HepG2 (cell line): ENCODE measurements at regions not wholly inside any gene's neighbourhood (a gene's known extent, or its start where the extent isn't known, plus 50 kb on each side); places are given as distances from the start of the nearest gene placed in this dataset.

Experiments
- ATAC-seq: fragments of 200-7000 bp; cut with Tn5 transposase; 3 replicates; pipeline ENCODE4 v1.9.1; 2020; ENCODE audit warnings: mild to moderate bottlenecking, moderate library complexity
- BruUV-seq: library from RNA; stranded (reverse); fragments of 400-500 nt; replicated peaks from 2 replicates; lab custom pipeline; 2021; lab: Mats Ljungman, UMichigan
- CTCF ChIA-PET: fragments of 300-600 bp; formaldehyde crosslinking; extraction: SDS; loops from one replicate; lab custom pipeline; 2021; ENCODE audit warnings: low total read pairs, inconsistent platforms, low intra/inter-chr PET ratio; lab: Yijun Ruan, JAX
- POLR2A ChIA-PET: fragments of 350-600 bp; sonication (Branson Sonifier 250); formaldehyde crosslinking; loops from one replicate; lab custom pipeline; 2020; ENCODE audit warnings: antibody characterized with exemption, inconsistent platforms; lab: Yijun Ruan, JAX
- DNase-seq: peaks from one replicate; pipeline ENCODE4 v3.0.0-alpha.2; 2015; ENCODE audit warnings: low spot score
- FAIRE-seq: peaks from 3 replicates; lab custom pipeline; 2011; peaks lifted over from hg19 to GRCh38; lab: Jason Lieb, UNC
- H2AFZ ChIP-seq: one replicate; pipeline ENCODE4 v1.6.1; 2011; ENCODE audit warnings: low read length, inconsistent platforms
- H3K27ac ChIP-seq: fragments of 300-600 bp; 3 replicates; pipeline ENCODE4 v1.8.0; 2011; ENCODE audit warnings: mixed run types, mild to moderate bottlenecking, mixed read lengths, low read length, inconsistent platforms; ENCODE audit not compliant: insufficient read depth; ENCODE audit errors: extremely low read length
- H3K27me3 ChIP-seq, 2 experiments: fragments of 200-600 bp in 1 of 2; 2 replicates in 1 of 2; 3 replicates in 1 of 2; pipeline versions ENCODE4 v1.6.0 to v1.8.0; 2011; ENCODE audit warnings: low read length in 2 of 2, mild to moderate bottlenecking in 2 of 2, moderate library complexity in 2 of 2, inconsistent platforms in 1 of 2; ENCODE audit not compliant: insufficient read depth in 2 of 2, control insufficient read depth in 1 of 2
- H3K36me3 ChIP-seq, 2 experiments: fragments of 200-600 bp in 1 of 2; replicated peaks in 1 of 2; 2 replicates in 1 of 2; 3 replicates in 1 of 2; pipeline versions ENCODE4 v1.5.1 to v1.8.0; 2011; ENCODE audit warnings: low read length in 2 of 2, inconsistent platforms in 1 of 2; ENCODE audit not compliant: insufficient read depth in 2 of 2, control insufficient read depth in 1 of 2
- H3K4me1 ChIP-seq: 2 replicates; pipeline ENCODE4 v1.5.1; 2012; ENCODE audit warnings: low read length, inconsistent platforms; ENCODE audit not compliant: insufficient read depth
- H3K4me2 ChIP-seq: 2 replicates; pipeline ENCODE4 v1.6.0; 2011; ENCODE audit warnings: low read depth, low read length, inconsistent platforms
- H3K4me3 ChIP-seq, 3 experiments: fragments of 200-600 bp in 1 of 3; sonication (generic), shearing (Covaris generic) in 1 of 3; replicated peaks in 1 of 3; 2 replicates each; pipeline ENCODE4 v1.5.1; 2011 to 2016; ENCODE audit warnings: low read length in 3 of 3, inconsistent platforms in 2 of 3, low read depth in 2 of 3, mild to moderate bottlenecking in 2 of 3, control low read depth in 1 of 3, mixed read lengths in 1 of 3; ENCODE audit not compliant: insufficient read depth in 1 of 3
- H3K79me2 ChIP-seq: one replicate; pipeline ENCODE4 v1.6.1; 2011; ENCODE audit warnings: low read length, inconsistent platforms; ENCODE audit not compliant: insufficient read depth
- H3K9ac ChIP-seq: 2 replicates; pipeline ENCODE4 v1.6.0; 2011; ENCODE audit warnings: mild to moderate bottlenecking, low read depth, low read length, inconsistent platforms; ENCODE audit not compliant: insufficient read depth
- H3K9me3 ChIP-seq: 2 replicates; pipeline ENCODE4 v1.5.1; 2012; ENCODE audit warnings: mild to moderate bottlenecking, low read length
- H4K20me1 ChIP-seq: 2 replicates; pipeline ENCODE4 v1.6.0; 2011; ENCODE audit warnings: inconsistent platforms, mild to moderate bottlenecking, low read length, moderate library complexity; ENCODE audit not compliant: insufficient read depth
- CAMTA2 ChIP-seq: sonication (generic); formaldehyde crosslinking; IDR thresholded peaks from 2 replicates; pipeline ENCODE4 v1.4.0; 2020; ENCODE audit warnings: mild to moderate bottlenecking, missing genetic modification reagents, borderline replicate concordance
- DNMT1 ChIP-seq: sonication (generic); formaldehyde crosslinking; IDR thresholded peaks from 2 replicates; pipeline ENCODE4 v1.5.1; 2020; ENCODE audit warnings: mild to moderate bottlenecking, missing genetic modification reagents
- FIP1L1 ChIP-seq: fragments of 200-400 bp; formaldehyde crosslinking; IDR thresholded peaks from 2 replicates; pipeline ENCODE4 v1.6.1; 2018; ENCODE audit warnings: low read depth, mild to moderate bottlenecking, low read length, moderate library complexity, borderline replicate concordance; ENCODE audit not compliant: insufficient read depth
- HHEX ChIP-seq: IDR thresholded peaks from 2 replicates; pipeline ENCODE4 v1.6.1; 2016; ENCODE audit warnings: control low read depth
- MAFG ChIP-seq: sonication (generic); formaldehyde crosslinking; IDR thresholded peaks from 2 replicates; pipeline ENCODE4 v1.5.1; 2020; ENCODE audit warnings: mild to moderate bottlenecking, missing genetic modification reagents
- NBN ChIP-seq: fragments of 450-650 bp; conservative IDR thresholded peaks from 2 replicates; pipeline ENCODE4 v1.6.1; 2017
- RARA ChIP-seq: IDR thresholded peaks from 2 replicates; pipeline ENCODE4 v1.6.1; 2016; ENCODE audit warnings: missing genetic modification reagents, missing compliant biosample characterization
- SP140L ChIP-seq: sonication (generic); formaldehyde crosslinking; IDR thresholded peaks from 2 replicates; pipeline ENCODE4 v1.4.0; 2020; ENCODE audit warnings: missing genetic modification reagents, borderline replicate concordance
- ZBTB3 ChIP-seq: sonication (generic); formaldehyde crosslinking; IDR thresholded peaks from 2 replicates; pipeline ENCODE4 v1.4.0; 2020; ENCODE audit warnings: low read depth, mild to moderate bottlenecking, moderate library complexity, missing genetic modification reagents, borderline replicate concordance
- ZNF20 ChIP-seq: sonication (generic); formaldehyde crosslinking; IDR thresholded peaks from 2 replicates; pipeline ENCODE4 v1.4.0; 2020; ENCODE audit warnings: mild to moderate bottlenecking, moderate library complexity, missing genetic modification reagents
- ZNF235 ChIP-seq: sonication (generic); formaldehyde crosslinking; IDR thresholded peaks from 2 replicates; pipeline ENCODE4 v1.8.1; 2023; ENCODE audit warnings: mild to moderate bottlenecking, missing genetic modification reagents, borderline replicate concordance
- ZNF263 ChIP-seq: sonication (generic); formaldehyde crosslinking; IDR thresholded peaks from 2 replicates; pipeline ENCODE4 v1.4.0; 2020; ENCODE audit warnings: missing genetic modification reagents
- ZNF619 ChIP-seq: sonication (generic); formaldehyde crosslinking; IDR thresholded peaks from 2 replicates; pipeline ENCODE4 v1.4.0; 2020; ENCODE audit warnings: mild to moderate bottlenecking, missing genetic modification reagents
- WGBS: methylation state at CpG from one replicate; pipeline ENCODE4 v1.1.6; 2017; ENCODE audit warnings: low lambda C conversion rate; 5-methylcytosine and 5-hydroxymethylcytosine counted together
- in situ Hi-C: cut with HindIII; loops from 2 replicates; pipeline ENCODE4 v1.10.0; 2017; ENCODE audit warnings: low pct_unique_long_range_greater_than_20kb; ENCODE audit not compliant: extremely low pct_ligation_motif_present
- intact Hi-C: fragments of 100-400 bp; cut with micrococcal nuclease; formaldehyde crosslinking; loops from one replicate; pipeline ENCODE4 v1.10.0; 2022; ENCODE audit not compliant: unreplicated experiment
- TF ChIP-seq, protein P1 (sequence below): sonication (generic); formaldehyde crosslinking; IDR thresholded peaks from 2 replicates; pipeline ENCODE4 v1.5.1; 2020; ENCODE audit warnings: mild to moderate bottlenecking, missing genetic modification reagents, borderline replicate concordance
- TF ChIP-seq, protein P2 (sequence below): sonication (generic); formaldehyde crosslinking; IDR thresholded peaks from 2 replicates; pipeline ENCODE4 v1.8.0; 2022; ENCODE audit warnings: mild to moderate bottlenecking, missing genetic modification reagents, moderate library complexity
- TF ChIP-seq, protein P3 (sequence below): sonication (generic); formaldehyde crosslinking; IDR thresholded peaks from 2 replicates; pipeline ENCODE4 v1.4.0; 2020; ENCODE audit warnings: missing genetic modification reagents, borderline replicate concordance

DNA sequence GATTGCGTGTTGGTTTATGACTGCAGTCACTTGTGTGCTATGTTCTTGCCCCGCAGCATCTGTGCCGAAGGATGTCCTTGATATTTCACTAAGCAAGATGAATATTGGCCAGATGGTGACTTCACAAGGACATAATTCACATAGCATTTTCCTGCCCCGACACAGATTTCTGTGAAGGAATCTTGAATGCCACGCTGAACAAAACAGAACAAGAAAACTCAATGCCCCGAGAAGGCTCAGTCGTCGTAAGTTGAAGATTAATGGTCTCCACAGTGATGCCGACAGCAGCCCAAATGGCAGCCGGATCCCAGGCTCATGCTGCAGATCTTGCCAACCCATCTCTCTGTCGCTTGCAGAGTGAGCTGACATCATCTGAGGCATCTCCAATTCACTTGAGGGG lies 145.9 kb downstream of the CPEB2 start:
- Histone ChIP-seq H4K20me1 (no peaks in the 10 kb centered on the region), H3K79me2 (no peaks in the 10 kb centered on the region), H3K4me2 (no peak overlapping the region), H3K4me3 (no peak overlapping the region), H3K9me3 (no peaks in the 10 kb centered on the region), H3K4me1 (peaks cover 72% of the 10 kb centered on the region), H3K9ac (no peak overlapping the region), H3K27ac (no peak overlapping the region), H3K27me3 (no peaks in the 10 kb centered on the region), H2AFZ (no peak overlapping the region), H3K36me3 (no peaks in the 10 kb centered on the region)
- in situ Hi-C loops (loop anchor here (10.0 kb wide), 1 partner anchor 143 kb away; the partner anchor contains the start of gene CPEB2), intact Hi-C loops (loop anchor here (5.0 kb wide), 1 partner anchor 146 kb away; the partner anchor contains the start of gene CPEB2)
- no TSS peak for BruUV-seq
- WGBS = 99% methylated on average over 11 of the region's 11 CpGs
- FAIRE-seq (no peak), DNase-seq (no peak), ATAC-seq (no peak)
- POLR2A ChIA-PET = no interaction called here
- CTCF ChIA-PET = no interaction called here
- TF ChIP-seq, protein P1, sequence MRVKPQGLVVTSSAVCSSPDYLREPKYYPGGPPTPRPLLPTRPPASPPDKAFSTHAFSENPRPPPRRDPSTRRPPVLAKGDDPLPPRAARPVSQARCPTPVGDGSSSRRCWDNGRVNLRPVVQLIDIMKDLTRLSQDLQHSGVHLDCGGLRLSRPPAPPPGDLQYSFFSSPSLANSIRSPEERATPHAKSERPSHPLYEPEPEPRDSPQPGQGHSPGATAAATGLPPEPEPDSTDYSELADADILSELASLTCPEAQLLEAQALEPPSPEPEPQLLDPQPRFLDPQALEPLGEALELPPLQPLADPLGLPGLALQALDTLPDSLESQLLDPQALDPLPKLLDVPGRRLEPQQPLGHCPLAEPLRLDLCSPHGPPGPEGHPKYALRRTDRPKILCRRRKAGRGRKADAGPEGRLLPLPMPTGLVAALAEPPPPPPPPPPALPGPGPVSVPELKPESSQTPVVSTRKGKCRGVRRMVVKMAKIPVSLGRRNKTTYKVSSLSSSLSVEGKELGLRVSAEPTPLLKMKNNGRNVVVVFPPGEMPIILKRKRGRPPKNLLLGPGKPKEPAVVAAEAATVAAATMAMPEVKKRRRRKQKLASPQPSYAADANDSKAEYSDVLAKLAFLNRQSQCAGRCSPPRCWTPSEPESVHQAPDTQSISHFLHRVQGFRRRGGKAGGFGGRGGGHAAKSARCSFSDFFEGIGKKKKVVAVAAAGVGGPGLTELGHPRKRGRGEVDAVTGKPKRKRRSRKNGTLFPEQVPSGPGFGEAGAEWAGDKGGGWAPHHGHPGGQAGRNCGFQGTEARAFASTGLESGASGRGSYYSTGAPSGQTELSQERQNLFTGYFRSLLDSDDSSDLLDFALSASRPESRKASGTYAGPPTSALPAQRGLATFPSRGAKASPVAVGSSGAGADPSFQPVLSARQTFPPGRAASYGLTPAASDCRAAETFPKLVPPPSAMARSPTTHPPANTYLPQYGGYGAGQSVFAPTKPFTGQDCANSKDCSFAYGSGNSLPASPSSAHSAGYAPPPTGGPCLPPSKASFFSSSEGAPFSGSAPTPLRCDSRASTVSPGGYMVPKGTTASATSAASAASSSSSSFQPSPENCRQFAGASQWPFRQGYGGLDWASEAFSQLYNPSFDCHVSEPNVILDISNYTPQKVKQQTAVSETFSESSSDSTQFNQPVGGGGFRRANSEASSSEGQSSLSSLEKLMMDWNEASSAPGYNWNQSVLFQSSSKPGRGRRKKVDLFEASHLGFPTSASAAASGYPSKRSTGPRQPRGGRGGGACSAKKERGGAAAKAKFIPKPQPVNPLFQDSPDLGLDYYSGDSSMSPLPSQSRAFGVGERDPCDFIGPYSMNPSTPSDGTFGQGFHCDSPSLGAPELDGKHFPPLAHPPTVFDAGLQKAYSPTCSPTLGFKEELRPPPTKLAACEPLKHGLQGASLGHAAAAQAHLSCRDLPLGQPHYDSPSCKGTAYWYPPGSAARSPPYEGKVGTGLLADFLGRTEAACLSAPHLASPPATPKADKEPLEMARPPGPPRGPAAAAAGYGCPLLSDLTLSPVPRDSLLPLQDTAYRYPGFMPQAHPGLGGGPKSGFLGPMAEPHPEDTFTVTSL (CRISPR knock-in tag) = no peak
- TF ChIP-seq MAFG (CRISPR knock-in tag) (no peak), FIP1L1 (no peak), CAMTA2 (CRISPR knock-in tag) (no peak), RARA (CRISPR knock-in tag) (no peak), SP140L (no peak), HHEX (CRISPR knock-in tag) (no peak), ZNF263 (CRISPR knock-in tag) (no peak), ZNF619 (no peak), ZBTB3 (CRISPR knock-in tag) (no peak), ZNF20 (CRISPR knock-in tag) (no peak), NBN (no peak), DNMT1 (CRISPR knock-in tag) (no peak), ZNF235 (CRISPR knock-in tag) (no peak)
- TF ChIP-seq, protein P2, sequence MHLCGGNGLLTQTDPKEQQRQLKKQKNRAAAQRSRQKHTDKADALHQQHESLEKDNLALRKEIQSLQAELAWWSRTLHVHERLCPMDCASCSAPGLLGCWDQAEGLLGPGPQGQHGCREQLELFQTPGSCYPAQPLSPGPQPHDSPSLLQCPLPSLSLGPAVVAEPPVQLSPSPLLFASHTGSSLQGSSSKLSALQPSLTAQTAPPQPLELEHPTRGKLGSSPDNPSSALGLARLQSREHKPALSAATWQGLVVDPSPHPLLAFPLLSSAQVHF = no peak
- TF ChIP-seq, protein P3, sequence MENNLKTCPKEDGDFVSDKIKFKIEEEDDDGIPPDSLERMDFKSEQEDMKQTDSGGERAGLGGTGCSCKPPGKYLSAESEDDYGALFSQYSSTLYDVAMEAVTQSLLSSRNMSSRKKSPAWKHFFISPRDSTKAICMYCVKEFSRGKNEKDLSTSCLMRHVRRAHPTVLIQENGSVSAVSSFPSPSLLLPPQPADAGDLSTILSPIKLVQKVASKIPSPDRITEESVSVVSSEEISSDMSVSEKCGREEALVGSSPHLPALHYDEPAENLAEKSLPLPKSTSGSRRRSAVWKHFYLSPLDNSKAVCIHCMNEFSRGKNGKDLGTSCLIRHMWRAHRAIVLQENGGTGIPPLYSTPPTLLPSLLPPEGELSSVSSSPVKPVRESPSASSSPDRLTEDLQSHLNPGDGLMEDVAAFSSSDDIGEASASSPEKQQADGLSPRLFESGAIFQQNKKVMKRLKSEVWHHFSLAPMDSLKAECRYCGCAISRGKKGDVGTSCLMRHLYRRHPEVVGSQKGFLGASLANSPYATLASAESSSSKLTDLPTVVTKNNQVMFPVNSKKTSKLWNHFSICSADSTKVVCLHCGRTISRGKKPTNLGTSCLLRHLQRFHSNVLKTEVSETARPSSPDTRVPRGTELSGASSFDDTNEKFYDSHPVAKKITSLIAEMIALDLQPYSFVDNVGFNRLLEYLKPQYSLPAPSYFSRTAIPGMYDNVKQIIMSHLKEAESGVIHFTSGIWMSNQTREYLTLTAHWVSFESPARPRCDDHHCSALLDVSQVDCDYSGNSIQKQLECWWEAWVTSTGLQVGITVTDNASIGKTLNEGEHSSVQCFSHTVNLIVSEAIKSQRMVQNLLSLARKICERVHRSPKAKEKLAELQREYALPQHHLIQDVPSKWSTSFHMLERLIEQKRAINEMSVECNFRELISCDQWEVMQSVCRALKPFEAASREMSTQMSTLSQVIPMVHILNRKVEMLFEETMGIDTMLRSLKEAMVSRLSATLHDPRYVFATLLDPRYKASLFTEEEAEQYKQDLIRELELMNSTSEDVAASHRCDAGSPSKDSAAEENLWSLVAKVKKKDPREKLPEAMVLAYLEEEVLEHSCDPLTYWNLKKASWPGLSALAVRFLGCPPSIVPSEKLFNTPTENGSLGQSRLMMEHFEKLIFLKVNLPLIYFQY (CRISPR knock-in tag) = no peak
